ENCODE measurements at regions not wholly inside any gene's neighbourhood (a gene's known extent, or its start where the extent isn't known, plus 50 kb on each side); places are given as distances from the start of the nearest gene placed in this dataset.

- Histone ChIP-seq H3K9me3 (ENCODE audit: low read length) (no peaks in the 10 kb centered on the region), H3K27ac (ENCODE audit: low read length) (no peak overlapping the region), H3K4me2 (ENCODE audit: low read length) (no peak overlapping the region), H3K27me3 (ENCODE audit: insufficient read depth, low read depth, low read length) (no peaks in the 10 kb centered on the region), H3K9ac (ENCODE audit: low read length) (no peak overlapping the region), H3K9me2 (ENCODE audit: insufficient read depth, low read length) (no peaks in the 10 kb centered on the region), H3F3A (ENCODE audit: insufficient read depth, low read length, poor library complexity, severe bottlenecking) (no peaks in the 10 kb centered on the region), H3K4me3 (ENCODE audit: low read length) (no peak overlapping the region), H2AFZ (ENCODE audit: low read depth, low read length) (no peak overlapping the region), H3K36me3 (ENCODE audit: insufficient read depth, low read length) (no peaks in the 10 kb centered on the region), H3K79me2 (replicated peaks; ENCODE audit: insufficient read depth, low read length) (no peaks in the 10 kb centered on the region), H4K20me1 (ENCODE audit: insufficient read depth) (no peaks in the 10 kb centered on the region)
- TF ChIP-seq REST (IDR thresholded peaks at IDR 0.05; ENCODE audit: borderline replicate concordance): no peak
- TF ChIP-seq MXI1 (conservative IDR thresholded peaks at IDR 0.05; ENCODE audit: poor library complexity, severe bottlenecking): no peak
- no peak for TF ChIP-seq TAF1 (IDR thresholded peaks at IDR 0.05; ENCODE audit: low read depth)
- TF ChIP-seq EP300 (conservative IDR thresholded peaks at IDR 0.05; ENCODE audit: poor library complexity, severe bottlenecking): no peak
- TF ChIP-seq RAD21 (conservative IDR thresholded peaks at IDR 0.05): no peak
These were observed 109.2 kb upstream of the DYRK2 start for GRCh38 chr12:67539329-67539728.

- no peak for TF ChIP-seq CTCF (IDR thresholded peaks at IDR 0.05; ENCODE audit: poor library complexity, severe bottlenecking)
- no peak for TF ChIP-seq TAF1 (IDR thresholded peaks at IDR 0.05; ENCODE audit: low read depth)
- no peak for TF ChIP-seq EP300 (conservative IDR thresholded peaks at IDR 0.05; ENCODE audit: poor library complexity, severe bottlenecking)
- no peak for TF ChIP-seq MXI1 (conservative IDR thresholded peaks at IDR 0.05; ENCODE audit: poor library complexity, severe bottlenecking)
- no peak for TF ChIP-seq SMC3 (conservative IDR thresholded peaks at IDR 0.05; ENCODE audit: poor library complexity)
- no peak for TF ChIP-seq POLR2AphosphoS5 (IDR thresholded peaks at IDR 0.05)
- TF ChIP-seq REST (IDR thresholded peaks at IDR 0.05; ENCODE audit: borderline replicate concordance): no peak
- no peak for TF ChIP-seq RAD21 (conservative IDR thresholded peaks at IDR 0.05)
- H3K9me3 ChIP-seq (ENCODE audit: low read length): no peaks in the 10 kb centered on the region
These were observed 108.6 kb upstream of the DYRK2 start for GRCh38 chr12:67539946-67540345.

More at GRCh38 chr12:67539946-67540345, 108.6 kb upstream of the DYRK2 start:
- no peaks in the 10 kb centered on the region for H3K79me2 ChIP-seq (replicated peaks; ENCODE audit: insufficient read depth, low read length)
- no peak overlapping the region for H3K9ac ChIP-seq (ENCODE audit: low read length)
- H3K27ac ChIP-seq (ENCODE audit: low read length): no peak overlapping the region
- no peak overlapping the region for H3K4me3 ChIP-seq (ENCODE audit: low read length)
- H3F3A ChIP-seq (ENCODE audit: insufficient read depth, low read length, poor library complexity, severe bottlenecking): no peaks in the 10 kb centered on the region
- no peak overlapping the region for H2AFZ ChIP-seq (ENCODE audit: low read depth, low read length)
- no peaks in the 10 kb centered on the region for H3K36me3 ChIP-seq (ENCODE audit: insufficient read depth, low read length)
- no peak overlapping the region for H3K4me2 ChIP-seq (ENCODE audit: low read length)
- no peaks in the 10 kb centered on the region for H4K20me1 ChIP-seq (ENCODE audit: insufficient read depth)
- H3K9me2 ChIP-seq (ENCODE audit: insufficient read depth, low read length): no peaks in the 10 kb centered on the region
- no peaks in the 10 kb centered on the region for H3K27me3 ChIP-seq (ENCODE audit: insufficient read depth, low read depth, low read length)

Data from neural cell (in vitro differentiated cells).